Mammary epithelial cell (primary cell): ENCODE measurements at regions not wholly inside any gene's neighbourhood (a gene's known extent, or its start where the extent isn't known, plus 50 kb on each side); places are given as distances from the start of the nearest gene placed in this dataset.

ENCODE experiments used
- EZH2 ChIP-seq: IDR thresholded peaks from 2 replicates; pipeline ENCODE4 v1.6.1; 2012; ENCODE audit warnings: low read length, inconsistent platforms, borderline replicate concordance
- TF ChIP-seq, protein P1 (sequence below), 2 donors: IDR thresholded peaks in 1 of 2; conservative IDR thresholded peaks in 1 of 2; 2 replicates each; pipeline ENCODE4 v1.5.1; 2011 to 2012; ENCODE audit warnings: inconsistent platforms in 2 of 2, low read length in 2 of 2, mild to moderate bottlenecking in 2 of 2, control low read depth in 1 of 2, low read depth in 1 of 2; ENCODE audit not compliant: insufficient read depth in 1 of 2; ENCODE audit errors: extremely low read depth in 1 of 2

DNA sequence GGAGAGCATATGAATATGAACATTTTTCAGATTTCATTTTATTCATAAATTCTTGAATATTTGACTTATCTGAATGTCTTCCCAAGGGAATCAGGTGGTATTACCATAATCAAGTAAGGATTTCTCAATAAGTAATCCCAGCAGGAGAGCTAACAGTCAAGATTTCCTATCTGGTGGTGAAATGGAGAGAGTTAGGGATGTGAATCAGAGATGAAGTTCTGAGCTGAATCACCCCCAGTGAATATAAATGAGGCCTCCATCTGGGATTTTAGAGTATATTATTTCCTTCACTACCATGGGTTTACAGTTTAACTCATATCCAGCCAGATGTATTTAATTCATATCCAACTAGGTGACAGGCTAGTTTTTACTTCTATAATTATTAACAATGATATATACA, 61.5 kb upstream of the RGS2 start:
- TF ChIP-seq, protein P1, sequence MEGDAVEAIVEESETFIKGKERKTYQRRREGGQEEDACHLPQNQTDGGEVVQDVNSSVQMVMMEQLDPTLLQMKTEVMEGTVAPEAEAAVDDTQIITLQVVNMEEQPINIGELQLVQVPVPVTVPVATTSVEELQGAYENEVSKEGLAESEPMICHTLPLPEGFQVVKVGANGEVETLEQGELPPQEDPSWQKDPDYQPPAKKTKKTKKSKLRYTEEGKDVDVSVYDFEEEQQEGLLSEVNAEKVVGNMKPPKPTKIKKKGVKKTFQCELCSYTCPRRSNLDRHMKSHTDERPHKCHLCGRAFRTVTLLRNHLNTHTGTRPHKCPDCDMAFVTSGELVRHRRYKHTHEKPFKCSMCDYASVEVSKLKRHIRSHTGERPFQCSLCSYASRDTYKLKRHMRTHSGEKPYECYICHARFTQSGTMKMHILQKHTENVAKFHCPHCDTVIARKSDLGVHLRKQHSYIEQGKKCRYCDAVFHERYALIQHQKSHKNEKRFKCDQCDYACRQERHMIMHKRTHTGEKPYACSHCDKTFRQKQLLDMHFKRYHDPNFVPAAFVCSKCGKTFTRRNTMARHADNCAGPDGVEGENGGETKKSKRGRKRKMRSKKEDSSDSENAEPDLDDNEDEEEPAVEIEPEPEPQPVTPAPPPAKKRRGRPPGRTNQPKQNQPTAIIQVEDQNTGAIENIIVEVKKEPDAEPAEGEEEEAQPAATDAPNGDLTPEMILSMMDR (conservative IDR thresholded peaks at IDR 0.05 in 1 of 2, IDR thresholded peaks at IDR 0.05 in 1 of 2; ENCODE audit: extremely low read depth in 1 of 2, insufficient read depth in 1 of 2, low read depth in 1 of 2, low read length in 2 of 2), result no peak
- no peak for TF ChIP-seq EZH2
